22Rv1 (cell line): ENCODE measurements at regions not wholly inside any gene's neighbourhood (a gene's known extent, or its start where the extent isn't known, plus 50 kb on each side); places are given as distances from the start of the nearest gene placed in this dataset.

Experiments used
- CTCF ChIP-seq: fragments of 450-650 bp; IDR thresholded peaks from 2 replicates; pipeline ENCODE4 v1.5.1; 2017; ENCODE audit warnings: mild to moderate bottlenecking
- ZFX ChIP-seq: fragments of 450-650 bp; IDR thresholded peaks from 2 replicates; pipeline ENCODE4 v1.6.1; 2017; ENCODE audit warnings: antibody characterized with exemption, borderline replicate concordance

- TF ChIP-seq CTCF: no peak
- TF ChIP-seq ZFX: no peak
These were observed 244.1 kb downstream of the MED10 start for GRCh38 chr5:6134281-6134680.
